H1 (cell line): ENCODE measurements at regions not wholly inside any gene's neighbourhood (a gene's known extent, or its start where the extent isn't known, plus 50 kb on each side); places are given as distances from the start of the nearest gene placed in this dataset.

Experiments
- BRCA1 ChIP-seq: IDR thresholded peaks from 2 replicates; pipeline ENCODE4 v1.6.1; 2012; ENCODE audit warnings: low read depth, low read length, improper control_type of control experiment
- EGR1 ChIP-seq: IDR thresholded peaks from 2 replicates; pipeline ENCODE4 v1.6.1; 2011; ENCODE audit warnings: low read depth, low read length, borderline replicate concordance
- JUND ChIP-seq: IDR thresholded peaks from 2 replicates; pipeline ENCODE4 v1.6.1; 2011; ENCODE audit warnings: mild to moderate bottlenecking, improper control_type of control experiment, low read length
- TEAD4 ChIP-seq: IDR thresholded peaks from 2 replicates; pipeline ENCODE4 v1.6.1; 2012; ENCODE audit warnings: low read depth, low read length, inconsistent platforms, mixed read lengths
- TF ChIP-seq, protein P1 (sequence below): fragments of 300-600 bp; sonication (generic); IDR thresholded peaks from 2 replicates; pipeline ENCODE4 v1.7.1; 2012; ENCODE audit warnings: low read length, moderate library complexity, mild to moderate bottlenecking, inconsistent platforms; ENCODE audit not compliant: insufficient replicate concordance
- TF ChIP-seq, protein P2 (sequence below): IDR thresholded peaks from 2 replicates; pipeline ENCODE4 v1.6.1; 2012; ENCODE audit warnings: inconsistent platforms

DNA sequence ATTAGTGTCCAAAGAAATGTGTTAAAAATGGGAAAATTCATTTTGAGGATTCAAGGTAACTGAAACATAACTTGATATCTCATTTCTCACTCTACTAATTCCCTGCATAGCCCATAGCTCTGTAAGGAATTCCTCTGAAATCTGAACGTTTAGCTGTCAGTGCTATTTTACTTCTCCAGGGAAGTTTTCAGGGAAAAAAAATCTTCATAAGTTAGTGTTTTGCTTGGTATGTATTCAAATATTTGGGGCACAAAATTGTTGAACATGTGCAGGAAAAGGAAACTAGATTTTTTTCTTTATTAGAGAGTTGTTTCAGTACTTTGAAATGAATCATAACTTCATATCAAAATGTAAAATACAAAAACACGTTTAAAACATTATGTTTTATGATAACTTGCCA is 891.4 kb downstream of the CENPC start (continued):
- TF ChIP-seq, protein P1, sequence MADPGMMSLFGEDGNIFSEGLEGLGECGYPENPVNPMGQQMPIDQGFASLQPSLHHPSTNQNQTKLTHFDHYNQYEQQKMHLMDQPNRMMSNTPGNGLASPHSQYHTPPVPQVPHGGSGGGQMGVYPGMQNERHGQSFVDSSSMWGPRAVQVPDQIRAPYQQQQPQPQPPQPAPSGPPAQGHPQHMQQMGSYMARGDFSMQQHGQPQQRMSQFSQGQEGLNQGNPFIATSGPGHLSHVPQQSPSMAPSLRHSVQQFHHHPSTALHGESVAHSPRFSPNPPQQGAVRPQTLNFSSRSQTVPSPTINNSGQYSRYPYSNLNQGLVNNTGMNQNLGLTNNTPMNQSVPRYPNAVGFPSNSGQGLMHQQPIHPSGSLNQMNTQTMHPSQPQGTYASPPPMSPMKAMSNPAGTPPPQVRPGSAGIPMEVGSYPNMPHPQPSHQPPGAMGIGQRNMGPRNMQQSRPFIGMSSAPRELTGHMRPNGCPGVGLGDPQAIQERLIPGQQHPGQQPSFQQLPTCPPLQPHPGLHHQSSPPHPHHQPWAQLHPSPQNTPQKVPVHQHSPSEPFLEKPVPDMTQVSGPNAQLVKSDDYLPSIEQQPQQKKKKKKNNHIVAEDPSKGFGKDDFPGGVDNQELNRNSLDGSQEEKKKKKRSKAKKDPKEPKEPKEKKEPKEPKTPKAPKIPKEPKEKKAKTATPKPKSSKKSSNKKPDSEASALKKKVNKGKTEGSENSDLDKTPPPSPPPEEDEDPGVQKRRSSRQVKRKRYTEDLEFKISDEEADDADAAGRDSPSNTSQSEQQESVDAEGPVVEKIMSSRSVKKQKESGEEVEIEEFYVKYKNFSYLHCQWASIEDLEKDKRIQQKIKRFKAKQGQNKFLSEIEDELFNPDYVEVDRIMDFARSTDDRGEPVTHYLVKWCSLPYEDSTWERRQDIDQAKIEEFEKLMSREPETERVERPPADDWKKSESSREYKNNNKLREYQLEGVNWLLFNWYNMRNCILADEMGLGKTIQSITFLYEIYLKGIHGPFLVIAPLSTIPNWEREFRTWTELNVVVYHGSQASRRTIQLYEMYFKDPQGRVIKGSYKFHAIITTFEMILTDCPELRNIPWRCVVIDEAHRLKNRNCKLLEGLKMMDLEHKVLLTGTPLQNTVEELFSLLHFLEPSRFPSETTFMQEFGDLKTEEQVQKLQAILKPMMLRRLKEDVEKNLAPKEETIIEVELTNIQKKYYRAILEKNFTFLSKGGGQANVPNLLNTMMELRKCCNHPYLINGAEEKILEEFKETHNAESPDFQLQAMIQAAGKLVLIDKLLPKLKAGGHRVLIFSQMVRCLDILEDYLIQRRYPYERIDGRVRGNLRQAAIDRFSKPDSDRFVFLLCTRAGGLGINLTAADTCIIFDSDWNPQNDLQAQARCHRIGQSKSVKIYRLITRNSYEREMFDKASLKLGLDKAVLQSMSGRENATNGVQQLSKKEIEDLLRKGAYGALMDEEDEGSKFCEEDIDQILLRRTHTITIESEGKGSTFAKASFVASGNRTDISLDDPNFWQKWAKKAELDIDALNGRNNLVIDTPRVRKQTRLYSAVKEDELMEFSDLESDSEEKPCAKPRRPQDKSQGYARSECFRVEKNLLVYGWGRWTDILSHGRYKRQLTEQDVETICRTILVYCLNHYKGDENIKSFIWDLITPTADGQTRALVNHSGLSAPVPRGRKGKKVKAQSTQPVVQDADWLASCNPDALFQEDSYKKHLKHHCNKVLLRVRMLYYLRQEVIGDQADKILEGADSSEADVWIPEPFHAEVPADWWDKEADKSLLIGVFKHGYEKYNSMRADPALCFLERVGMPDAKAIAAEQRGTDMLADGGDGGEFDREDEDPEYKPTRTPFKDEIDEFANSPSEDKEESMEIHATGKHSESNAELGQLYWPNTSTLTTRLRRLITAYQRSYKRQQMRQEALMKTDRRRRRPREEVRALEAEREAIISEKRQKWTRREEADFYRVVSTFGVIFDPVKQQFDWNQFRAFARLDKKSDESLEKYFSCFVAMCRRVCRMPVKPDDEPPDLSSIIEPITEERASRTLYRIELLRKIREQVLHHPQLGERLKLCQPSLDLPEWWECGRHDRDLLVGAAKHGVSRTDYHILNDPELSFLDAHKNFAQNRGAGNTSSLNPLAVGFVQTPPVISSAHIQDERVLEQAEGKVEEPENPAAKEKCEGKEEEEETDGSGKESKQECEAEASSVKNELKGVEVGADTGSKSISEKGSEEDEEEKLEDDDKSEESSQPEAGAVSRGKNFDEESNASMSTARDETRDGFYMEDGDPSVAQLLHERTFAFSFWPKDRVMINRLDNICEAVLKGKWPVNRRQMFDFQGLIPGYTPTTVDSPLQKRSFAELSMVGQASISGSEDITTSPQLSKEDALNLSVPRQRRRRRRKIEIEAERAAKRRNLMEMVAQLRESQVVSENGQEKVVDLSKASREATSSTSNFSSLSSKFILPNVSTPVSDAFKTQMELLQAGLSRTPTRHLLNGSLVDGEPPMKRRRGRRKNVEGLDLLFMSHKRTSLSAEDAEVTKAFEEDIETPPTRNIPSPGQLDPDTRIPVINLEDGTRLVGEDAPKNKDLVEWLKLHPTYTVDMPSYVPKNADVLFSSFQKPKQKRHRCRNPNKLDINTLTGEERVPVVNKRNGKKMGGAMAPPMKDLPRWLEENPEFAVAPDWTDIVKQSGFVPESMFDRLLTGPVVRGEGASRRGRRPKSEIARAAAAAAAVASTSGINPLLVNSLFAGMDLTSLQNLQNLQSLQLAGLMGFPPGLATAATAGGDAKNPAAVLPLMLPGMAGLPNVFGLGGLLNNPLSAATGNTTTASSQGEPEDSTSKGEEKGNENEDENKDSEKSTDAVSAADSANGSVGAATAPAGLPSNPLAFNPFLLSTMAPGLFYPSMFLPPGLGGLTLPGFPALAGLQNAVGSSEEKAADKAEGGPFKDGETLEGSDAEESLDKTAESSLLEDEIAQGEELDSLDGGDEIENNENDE = no peak
- TF ChIP-seq JUND = no peak
- TF ChIP-seq TEAD4 = no peak
- TF ChIP-seq, protein P2, sequence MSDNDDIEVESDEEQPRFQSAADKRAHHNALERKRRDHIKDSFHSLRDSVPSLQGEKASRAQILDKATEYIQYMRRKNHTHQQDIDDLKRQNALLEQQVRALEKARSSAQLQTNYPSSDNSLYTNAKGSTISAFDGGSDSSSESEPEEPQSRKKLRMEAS = no peak
- TF ChIP-seq EGR1 = no peak
- no peak for TF ChIP-seq BRCA1
- TF ChIP-seq, all 59 proteins: peak for 0
